Esophagus muscularis mucosa (tissue), 4 donors: ENCODE measurements at regions not wholly inside any gene's neighbourhood (a gene's known extent, or its start where the extent isn't known, plus 50 kb on each side); places are given as distances from the start of the nearest gene placed in this dataset.
"Not testable (repeated sequence)": the region's sequence is repeated elsewhere in the genome, so short reads cannot be mapped to it uniquely, and the experiment has no call there.

Experiments
- DNase-seq: peaks from one replicate; pipeline ENCODE4 v3.0.0-alpha.2; 2017; ENCODE audit errors: extremely low spot score
- H3K27ac ChIP-seq, 4 donors: fragments of 200-600 bp; sonication (generic); replicated peaks in 1 of 4; 1 replicate in 3 of 4; 2 replicates in 1 of 4; pipeline ENCODE4 v1.5.1; 2016 to 2019; ENCODE audit warnings: mild to moderate bottlenecking in 1 of 4
- H3K27me3 ChIP-seq, 4 donors: fragments of 200-600 bp; sonication (generic); one replicate each; pipeline versions ENCODE4 v1.5.1 to v1.6.0; 2016 to 2019
- H3K36me3 ChIP-seq, 4 donors: fragments of 200-600 bp; sonication (generic); one replicate each; pipeline ENCODE4 v1.5.1; 2016 to 2019
- H3K4me1 ChIP-seq, 4 donors: fragments of 200-600 bp; sonication (generic); one replicate each; pipeline ENCODE4 v1.5.1; 2016 to 2019
- H3K4me3 ChIP-seq, 4 donors: fragments of 200-600 bp; sonication (generic); 1 replicate in 2 of 4; 2 replicates in 2 of 4; pipeline ENCODE4 v1.5.1; 2016 to 2019; ENCODE audit warnings: mild to moderate bottlenecking in 4 of 4, moderate library complexity in 1 of 4
- H3K9me3 ChIP-seq, 4 donors: fragments of 200-600 bp; sonication (generic); 1 replicate in 3 of 4; 2 replicates in 1 of 4; pipeline ENCODE4 v1.5.1; 2016 to 2019
- EP300 ChIP-seq: sonication (generic); formaldehyde crosslinking; IDR thresholded peaks from one replicate; pipeline ENCODE4 v1.6.1; 2017; ENCODE audit warnings: antibody characterized with exemption
- POLR2A ChIP-seq: fragments of 450-650 bp; IDR thresholded peaks from one replicate; pipeline ENCODE4 v1.6.1; 2017; ENCODE audit warnings: antibody characterized with exemption, moderate library complexity, mild to moderate bottlenecking, low read depth
- POLR2AphosphoS5 ChIP-seq, 2 donors: sonication (generic); formaldehyde crosslinking; IDR thresholded peaks; one replicate each; pipeline ENCODE4 v1.6.1; 2017; ENCODE audit warnings: antibody characterized with exemption in 2 of 2
- WGBS: methylation state at CpG from one replicate; pipeline ENCODE4 v1.1.5; 2018; 5-methylcytosine and 5-hydroxymethylcytosine counted together
- intact Hi-C: fragments of 100-400 bp; cut with DNase I; formaldehyde crosslinking; loops from one replicate; pipeline ENCODE4 v1.15.1; 2023
- TF ChIP-seq, protein P1 (sequence below), 3 experiments: fragments of 200-600 bp in 2 of 3; fragments of 450-650 bp in 1 of 3; sonication (generic) in 2 of 3; IDR thresholded peaks; one replicate each; pipeline ENCODE4 v1.5.1; 2017 to 2019; ENCODE audit warnings: antibody characterized with exemption in 3 of 3, mild to moderate bottlenecking in 2 of 3, moderate library complexity in 1 of 3

DNA sequence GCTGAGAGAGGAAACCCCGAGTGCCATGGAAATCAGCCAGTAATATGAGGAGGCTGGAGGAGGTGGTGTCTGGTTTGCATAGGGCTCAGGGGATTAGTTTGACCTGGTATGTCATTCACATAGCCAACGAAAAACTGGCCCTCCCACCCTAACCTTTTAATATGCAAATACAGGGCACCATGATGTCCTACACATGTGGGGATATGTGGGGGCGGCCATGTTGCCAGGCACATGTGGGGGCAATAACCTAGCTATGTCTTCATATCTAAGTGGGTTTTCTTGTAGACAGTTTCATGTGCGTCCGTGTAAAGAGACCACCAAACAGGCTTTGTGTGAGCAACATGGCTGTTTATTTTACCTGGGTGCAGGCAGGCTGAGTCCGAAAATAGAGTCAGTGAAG is 110.1 kb downstream of the MOBP start:
- Histone ChIP-seq H3K9me3 (no peaks in the 10 kb centered on the region), H3K27me3 (no peaks in the 10 kb centered on the region), H3K27ac (no peak overlapping the region), H3K4me3 (no peak overlapping the region), H3K4me1 (no peaks in the 10 kb centered on the region), H3K36me3 (no peaks in the 10 kb centered on the region)
- DNase-seq: no peak
- intact Hi-C loops: no loop called here
- 66% methylated on average over 6 of the region's 6 CpGs for WGBS
- TF ChIP-seq POLR2A (no peak), EP300 (no peak), POLR2AphosphoS5 (IDR thresholded peaks at IDR 0.05) (no peak)
- TF ChIP-seq, protein P1, sequence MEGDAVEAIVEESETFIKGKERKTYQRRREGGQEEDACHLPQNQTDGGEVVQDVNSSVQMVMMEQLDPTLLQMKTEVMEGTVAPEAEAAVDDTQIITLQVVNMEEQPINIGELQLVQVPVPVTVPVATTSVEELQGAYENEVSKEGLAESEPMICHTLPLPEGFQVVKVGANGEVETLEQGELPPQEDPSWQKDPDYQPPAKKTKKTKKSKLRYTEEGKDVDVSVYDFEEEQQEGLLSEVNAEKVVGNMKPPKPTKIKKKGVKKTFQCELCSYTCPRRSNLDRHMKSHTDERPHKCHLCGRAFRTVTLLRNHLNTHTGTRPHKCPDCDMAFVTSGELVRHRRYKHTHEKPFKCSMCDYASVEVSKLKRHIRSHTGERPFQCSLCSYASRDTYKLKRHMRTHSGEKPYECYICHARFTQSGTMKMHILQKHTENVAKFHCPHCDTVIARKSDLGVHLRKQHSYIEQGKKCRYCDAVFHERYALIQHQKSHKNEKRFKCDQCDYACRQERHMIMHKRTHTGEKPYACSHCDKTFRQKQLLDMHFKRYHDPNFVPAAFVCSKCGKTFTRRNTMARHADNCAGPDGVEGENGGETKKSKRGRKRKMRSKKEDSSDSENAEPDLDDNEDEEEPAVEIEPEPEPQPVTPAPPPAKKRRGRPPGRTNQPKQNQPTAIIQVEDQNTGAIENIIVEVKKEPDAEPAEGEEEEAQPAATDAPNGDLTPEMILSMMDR (IDR thresholded peaks at IDR 0.05): no peak

DNA sequence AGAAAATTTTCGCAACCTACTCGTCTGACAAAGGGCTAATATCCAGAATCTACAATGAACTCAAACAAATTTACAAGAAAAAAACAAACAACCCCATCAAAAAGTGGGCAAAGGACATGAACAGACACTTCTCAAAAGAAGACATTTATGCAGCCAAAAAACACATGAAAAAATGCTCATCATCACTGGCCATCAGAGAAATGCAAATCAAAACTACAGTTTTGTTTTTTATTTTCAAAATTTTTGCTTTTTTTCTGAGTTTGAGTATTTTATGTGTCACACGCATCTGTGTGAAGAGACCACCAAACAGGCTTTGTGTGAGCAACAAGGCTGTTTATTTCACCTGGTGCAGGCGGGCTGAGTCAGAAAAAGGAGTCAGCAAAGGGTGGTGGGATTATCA is 118.7 kb downstream of the MOBP start:
- WGBS: 70% methylated on average over 4 of the region's 4 CpGs
- H3K9me3 ChIP-seq, intact Hi-C loops, H3K36me3 ChIP-seq, H3K4me1 ChIP-seq, H3K27me3 ChIP-seq, H3K27ac ChIP-seq, DNase-seq, H3K4me3 ChIP-seq: not testable (repeated sequence)

DNA sequence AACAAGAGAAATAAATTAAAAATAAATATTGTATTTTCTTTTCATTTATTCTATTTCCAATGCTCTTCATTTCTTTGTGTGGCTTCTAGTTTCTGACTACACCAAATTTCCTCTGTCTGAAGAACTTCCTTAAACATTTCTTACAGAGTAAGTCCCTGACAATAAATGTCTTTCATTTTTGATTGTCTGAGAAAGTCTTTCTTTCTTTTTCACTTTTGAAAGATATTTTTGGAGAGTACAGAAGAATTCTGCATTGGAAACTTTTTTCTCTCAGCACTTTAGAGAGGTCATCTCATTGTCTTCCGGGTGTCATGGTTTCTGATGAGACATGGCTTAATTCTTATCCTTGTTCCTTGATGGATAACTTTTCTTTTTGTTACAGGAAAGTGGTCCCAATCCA is 119.6 kb downstream of the MOBP start:
- H3K9me3 ChIP-seq: no peaks in the 10 kb centered on the region
- no peaks in the 10 kb centered on the region for H3K36me3 ChIP-seq
- no peak for DNase-seq
- no peaks in the 10 kb centered on the region for H3K27me3 ChIP-seq
- 92% methylated on average over 1 of the region's 1 CpG for WGBS
- H3K27ac ChIP-seq: no peak overlapping the region
- H3K4me3 ChIP-seq: no peak overlapping the region
- no peak for TF ChIP-seq POLR2A
- TF ChIP-seq, protein P1 (IDR thresholded peaks at IDR 0.05): no peak
- no peak for TF ChIP-seq POLR2AphosphoS5 (IDR thresholded peaks at IDR 0.05)
- intact Hi-C loops: no loop called here
- no peaks in the 10 kb centered on the region for H3K4me1 ChIP-seq

DNA sequence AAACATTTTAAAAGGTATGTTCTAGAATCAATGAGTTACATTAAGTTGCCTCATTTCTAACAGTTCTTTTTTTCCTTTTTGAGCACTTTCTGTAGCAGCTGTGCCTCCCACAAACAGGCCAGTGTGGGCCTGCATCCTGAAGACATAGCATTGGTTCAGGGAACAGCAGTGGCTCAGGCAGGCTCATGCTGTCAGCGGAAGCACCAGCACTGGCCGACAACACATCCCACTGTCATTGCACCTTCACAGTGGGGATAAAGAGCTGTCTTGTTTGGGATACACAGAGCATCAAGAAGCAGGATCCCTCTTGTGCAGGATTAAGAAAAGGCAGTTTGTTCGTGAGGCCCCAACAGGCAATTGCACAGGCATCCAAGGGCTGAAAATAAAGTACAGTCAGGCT is 123.3 kb downstream of the MOBP start:
- no peak overlapping the region for H3K27ac ChIP-seq
- TF ChIP-seq, protein P1 (IDR thresholded peaks at IDR 0.05): no peak
- no peak for TF ChIP-seq POLR2A
- no peak for TF ChIP-seq POLR2AphosphoS5 (IDR thresholded peaks at IDR 0.05)
- no peak for TF ChIP-seq EP300
- DNase-seq: no peak
- H3K27me3 ChIP-seq: no peaks in the 10 kb centered on the region
- intact Hi-C loops: no loop called here
- H3K36me3 ChIP-seq: no peaks in the 10 kb centered on the region
- no peaks in the 10 kb centered on the region for H3K4me1 ChIP-seq
- no peak overlapping the region for H3K4me3 ChIP-seq
- WGBS: 77% methylated on average over 3 of the region's 3 CpGs
- no peaks in the 10 kb centered on the region for H3K9me3 ChIP-seq

DNA sequence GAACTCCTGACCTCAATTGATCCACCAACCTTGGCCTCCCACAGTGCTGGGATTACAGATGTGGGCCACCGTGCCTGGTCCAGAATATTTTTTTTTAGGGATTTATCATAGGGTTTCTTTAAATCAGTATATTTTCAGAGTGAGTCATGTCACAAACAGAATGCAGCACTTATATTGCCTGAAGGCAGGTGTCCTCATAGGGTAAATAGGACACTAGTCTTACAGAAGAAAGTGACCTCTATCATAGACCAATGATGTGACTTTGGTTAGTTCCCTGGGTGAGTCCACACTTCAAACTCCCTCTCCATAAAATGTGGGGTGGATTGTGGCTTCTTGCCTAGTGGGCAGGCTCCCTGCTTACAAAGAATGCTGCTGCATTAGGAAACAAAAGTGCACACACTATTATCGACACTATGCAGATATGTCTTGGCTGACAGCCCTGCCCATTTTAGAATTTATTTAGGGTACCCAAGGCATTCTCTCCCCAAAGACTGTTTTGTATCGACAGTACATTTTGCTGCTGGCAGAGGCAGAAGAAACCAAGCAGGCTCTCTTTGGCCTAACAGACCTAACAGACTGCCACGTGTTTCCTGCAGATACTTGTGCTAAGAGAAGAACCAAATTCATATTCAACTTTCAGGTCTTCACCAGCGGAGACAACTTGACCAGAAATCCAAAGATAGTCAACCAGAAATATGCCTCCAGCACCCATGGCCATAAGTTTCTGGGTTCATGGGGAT is 125.0 kb downstream of the MOBP start:
- H3K36me3 ChIP-seq: no peaks in the 10 kb centered on the region

More for the DNA sequence above, 125.0 kb downstream of the MOBP start:
- no peak for DNase-seq
- Histone ChIP-seq H3K27ac (no peak overlapping the region), H3K9me3 (no peaks in the 10 kb centered on the region), H3K4me1 (no peaks in the 10 kb centered on the region), H3K27me3 (no peaks in the 10 kb centered on the region), H3K4me3 (no peak overlapping the region)
- TF ChIP-seq, protein P1 (IDR thresholded peaks at IDR 0.05): no peak
- TF ChIP-seq POLR2AphosphoS5 (IDR thresholded peaks at IDR 0.05) (no peak), EP300 (no peak), POLR2A (no peak)
- intact Hi-C loops: no loop called here
- WGBS: 70% methylated on average over 5 of the region's 5 CpGs
